ENCODE measurements at regions not wholly inside any gene's neighbourhood (a gene's known extent, or its start where the extent isn't known, plus 50 kb on each side); places are given as distances from the start of the nearest gene placed in this dataset.
A peak's percentile ranks its signal among the peaks of the same experiment; 100 is the strongest.
"Not testable (repeated sequence)": the region's sequence is repeated elsewhere in the genome, so short reads cannot be mapped to it uniquely, and the experiment has no call there.

- intact Hi-C loops (cut with micrococcal nuclease), result loop anchor here (2.0 to 5.0 kb wide), 6 partner anchors 16 to 151 kb away; partner anchors contain the start of gene ABCA1 (in 1 of the 2)
- Mint-ChIP-seq H3K36me3 (no peaks in the 10 kb centered on the region), H3K27me3 (ENCODE audit: low read depth in 3 of 3) (peaks cover 0 to 5% (median 3%) of the 10 kb centered on the region in 3 donors), H3K27ac (peak overlapping the region; percentile 89 to 97 (median 93)), H3K9me3 (peaks cover 0 to 5% (median 0%) of the 10 kb centered on the region in 7 donors), H3K4me3 (peak overlapping the region in 1 of 2 donors; percentile 40), H3K4me1 (peaks cover 47% of the 10 kb centered on the region)
- no peaks in the 10 kb centered on the region for H3K79me2 ChIP-seq (ENCODE audit: insufficient read depth, low read length)
- H3K4me1 ChIP-seq (ENCODE audit: control insufficient read depth in 1 of 2, insufficient read depth in 2 of 2, low read length in 2 of 2), result peaks cover 49 to 58% of the 10 kb centered on the region in 2 donors
- H3K9ac ChIP-seq (ENCODE audit: insufficient read depth, low read length, poor library complexity, severe bottlenecking), result peak overlapping the region; percentile 2
- H2AFZ ChIP-seq (ENCODE audit: insufficient read depth, low read depth, low read length, poor library complexity, severe bottlenecking), result no peak overlapping the region
- peak overlapping the region; percentile 54 for H3K4me2 ChIP-seq (replicated peaks; ENCODE audit: extremely low read depth, low read length, poor library complexity, severe bottlenecking)
- DNase-seq, result peak; percentile 6 to 39 (median 18)
- TF ChIP-seq, protein P1, sequence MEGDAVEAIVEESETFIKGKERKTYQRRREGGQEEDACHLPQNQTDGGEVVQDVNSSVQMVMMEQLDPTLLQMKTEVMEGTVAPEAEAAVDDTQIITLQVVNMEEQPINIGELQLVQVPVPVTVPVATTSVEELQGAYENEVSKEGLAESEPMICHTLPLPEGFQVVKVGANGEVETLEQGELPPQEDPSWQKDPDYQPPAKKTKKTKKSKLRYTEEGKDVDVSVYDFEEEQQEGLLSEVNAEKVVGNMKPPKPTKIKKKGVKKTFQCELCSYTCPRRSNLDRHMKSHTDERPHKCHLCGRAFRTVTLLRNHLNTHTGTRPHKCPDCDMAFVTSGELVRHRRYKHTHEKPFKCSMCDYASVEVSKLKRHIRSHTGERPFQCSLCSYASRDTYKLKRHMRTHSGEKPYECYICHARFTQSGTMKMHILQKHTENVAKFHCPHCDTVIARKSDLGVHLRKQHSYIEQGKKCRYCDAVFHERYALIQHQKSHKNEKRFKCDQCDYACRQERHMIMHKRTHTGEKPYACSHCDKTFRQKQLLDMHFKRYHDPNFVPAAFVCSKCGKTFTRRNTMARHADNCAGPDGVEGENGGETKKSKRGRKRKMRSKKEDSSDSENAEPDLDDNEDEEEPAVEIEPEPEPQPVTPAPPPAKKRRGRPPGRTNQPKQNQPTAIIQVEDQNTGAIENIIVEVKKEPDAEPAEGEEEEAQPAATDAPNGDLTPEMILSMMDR (IDR thresholded peaks at IDR 0.05), result no peak
- no peaks in the 10 kb centered on the region for H3K27me3 ChIP-seq (ENCODE audit: control insufficient read depth in 2 of 2, insufficient read depth in 2 of 2, low read length in 2 of 2)
- H4K20me1 ChIP-seq (ENCODE audit: insufficient read depth, low read length), result no peaks in the 10 kb centered on the region
- no peaks in the 10 kb centered on the region for H3K9me3 ChIP-seq (replicated peaks in 1 of 2; ENCODE audit: control insufficient read depth in 1 of 2, insufficient read depth in 1 of 2, low read length in 2 of 2)
- 0% methylated on average over 1 of the region's 2 CpGs for WGBS (ENCODE audit: insufficient coverage)
- peak overlapping the region in 1 of 3 experiments; percentile 43 for H3K4me3 ChIP-seq (replicated peaks in 1 of 3; ENCODE audit: low read depth in 2 of 3, low read length in 3 of 3)
- no peaks in the 10 kb centered on the region for H3K36me3 ChIP-seq (replicated peaks in 1 of 2; ENCODE audit: control insufficient read depth in 1 of 2, insufficient read depth in 2 of 2, low read length in 2 of 2)
- peak overlapping the region; percentile 45 to 75 for H3K27ac ChIP-seq (ENCODE audit: low read depth in 1 of 2, low read length in 2 of 2)
These were observed 78.6 kb upstream of the ABCA1 start for GRCh38 chr9:105006514-105006913.

DNA sequence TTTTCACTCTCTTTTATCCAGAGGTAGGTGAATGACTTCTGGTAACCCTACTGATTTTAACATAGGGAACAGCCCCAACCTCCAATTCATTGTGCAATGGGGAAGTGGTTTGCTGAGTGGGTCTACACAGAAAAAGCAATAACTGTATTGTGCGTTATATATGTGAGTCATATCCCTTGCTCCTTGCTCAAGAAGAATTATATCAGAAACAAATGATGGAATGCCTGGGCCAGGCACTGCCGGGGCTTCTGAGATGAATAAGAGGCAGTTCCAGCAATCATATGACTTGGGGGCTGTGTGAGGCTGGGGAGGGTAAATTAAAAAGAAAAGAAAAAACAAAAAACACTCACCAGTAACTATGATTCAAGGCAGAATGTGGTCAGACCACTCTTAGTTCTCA lies 79.2 kb upstream of the ABCA1 start:
- Mint-ChIP-seq H3K4me3 (peak overlapping the region; percentile 54 to 79), H3K27ac (peak overlapping the region; percentile 92 to 97 (median 95)), H3K36me3 (no peaks in the 10 kb centered on the region), H3K27me3 (ENCODE audit: low read depth in 3 of 3) (peaks cover 0 to 6% (median 3%) of the 10 kb centered on the region in 3 donors), H3K9me3 (peaks cover 0 to 5% (median 0%) of the 10 kb centered on the region in 7 donors), H3K4me1 (peaks cover 47% of the 10 kb centered on the region)
- H3K4me1 ChIP-seq (ENCODE audit: control insufficient read depth in 1 of 2, insufficient read depth in 2 of 2, low read length in 2 of 2), result peaks cover 49 to 58% of the 10 kb centered on the region in 2 donors
- peak; percentile 92 to 97 (median 97) for DNase-seq
- intact Hi-C loops (cut with micrococcal nuclease), result loop anchor here (2.0 to 5.0 kb wide), 6 partner anchors 16 to 150 kb away; partner anchors contain the start of gene ABCA1 (in 1 of the 2)
- no peak overlapping the region for H2AFZ ChIP-seq (ENCODE audit: insufficient read depth, low read depth, low read length, poor library complexity, severe bottlenecking)
- no CpG with 5 or more reads among the region's 2 CpGs for WGBS (ENCODE audit: insufficient coverage)
- peak overlapping the region; percentile 70 to 75 for H3K27ac ChIP-seq (ENCODE audit: low read depth in 1 of 2, low read length in 2 of 2)
- peak overlapping the region; percentile 54 for H3K4me2 ChIP-seq (replicated peaks; ENCODE audit: extremely low read depth, low read length, poor library complexity, severe bottlenecking)
- peak overlapping the region in 1 of 3 experiments; percentile 43 for H3K4me3 ChIP-seq (replicated peaks in 1 of 3; ENCODE audit: low read depth in 2 of 3, low read length in 3 of 3)
- H3K9me3 ChIP-seq (replicated peaks in 1 of 2; ENCODE audit: control insufficient read depth in 1 of 2, insufficient read depth in 1 of 2, low read length in 2 of 2), result no peaks in the 10 kb centered on the region
- TF ChIP-seq, protein P1 (IDR thresholded peaks at IDR 0.05), result no peak
- no peaks in the 10 kb centered on the region for H3K27me3 ChIP-seq (ENCODE audit: control insufficient read depth in 2 of 2, insufficient read depth in 2 of 2, low read length in 2 of 2)
- H3K79me2 ChIP-seq (ENCODE audit: insufficient read depth, low read length), result no peaks in the 10 kb centered on the region
- no peaks in the 10 kb centered on the region for H3K36me3 ChIP-seq (replicated peaks in 1 of 2; ENCODE audit: control insufficient read depth in 1 of 2, insufficient read depth in 2 of 2, low read length in 2 of 2)
- peak overlapping the region; percentile 12 for H3K9ac ChIP-seq (ENCODE audit: insufficient read depth, low read length, poor library complexity, severe bottlenecking)
- no peaks in the 10 kb centered on the region for H4K20me1 ChIP-seq (ENCODE audit: insufficient read depth, low read length)

GRCh38 chr9:105010089-105010488 lies 82.1 kb upstream of the ABCA1 start:
- H3K9ac ChIP-seq (ENCODE audit: insufficient read depth, low read length, poor library complexity, severe bottlenecking); H3K27me3 ChIP-seq (ENCODE audit: control insufficient read depth in 2 of 2, insufficient read depth in 2 of 2, low read length in 2 of 2); H3K36me3 Mint-ChIP-seq; H3K4me3 Mint-ChIP-seq; H3K27me3 Mint-ChIP-seq (ENCODE audit: low read depth in 3 of 3); H3K36me3 ChIP-seq (replicated peaks in 1 of 2; ENCODE audit: control insufficient read depth in 1 of 2, insufficient read depth in 2 of 2, low read length in 2 of 2); H3K9me3 ChIP-seq (replicated peaks in 1 of 2; ENCODE audit: control insufficient read depth in 1 of 2, insufficient read depth in 1 of 2, low read length in 2 of 2); H2AFZ ChIP-seq (ENCODE audit: insufficient read depth, low read depth, low read length, poor library complexity, severe bottlenecking); H4K20me1 ChIP-seq (ENCODE audit: insufficient read depth, low read length); H3K27ac Mint-ChIP-seq; H3K4me3 ChIP-seq (replicated peaks in 1 of 3; ENCODE audit: low read depth in 2 of 3, low read length in 3 of 3); H3K79me2 ChIP-seq (ENCODE audit: insufficient read depth, low read length); H3K9me3 Mint-ChIP-seq; H3K4me2 ChIP-seq (replicated peaks; ENCODE audit: extremely low read depth, low read length, poor library complexity, severe bottlenecking); H3K27ac ChIP-seq (ENCODE audit: low read depth in 1 of 2, low read length in 2 of 2); DNase-seq; intact Hi-C loops (cut with micrococcal nuclease): not testable (repeated sequence)
- peaks cover 30% of the 10 kb centered on the region for H3K4me1 Mint-ChIP-seq
- H3K4me1 ChIP-seq (ENCODE audit: control insufficient read depth in 1 of 2, insufficient read depth in 2 of 2, low read length in 2 of 2), result peaks cover 26 to 33% of the 10 kb centered on the region in 2 donors
- WGBS (ENCODE audit: insufficient coverage), result 33% methylated on average over 1 of the region's 3 CpGs

Data from CD14-positive monocyte (primary cell).